SK-N-SH treated with all-trans-retinoic acid at 6 μM for 48 hours (cell line): ENCODE measurements at regions not wholly inside any gene's neighbourhood (a gene's known extent, or its start where the extent isn't known, plus 50 kb on each side); places are given as distances from the start of the nearest gene placed in this dataset.

Experiments used
- ARNTL ChIP-seq: fragments of 450-650 bp; formaldehyde crosslinking; IDR thresholded peaks from 2 replicates; pipeline ENCODE4 v1.5.0; 2020; ENCODE audit warnings: low read depth, mild to moderate bottlenecking, moderate library complexity, borderline replicate concordance
- BACH2 ChIP-seq: fragments of 250-450 bp; sonication (Bioruptor Pico); IDR thresholded peaks from 2 replicates; pipeline ENCODE4 v1.9.0; 2021; ENCODE audit warnings: mild to moderate bottlenecking, borderline replicate concordance
- ESRRG ChIP-seq: fragments of 250-450 bp; sonication (Bioruptor Pico); IDR thresholded peaks from 2 replicates; pipeline ENCODE4 v1.6.1; 2021; ENCODE audit warnings: mild to moderate bottlenecking
- ISL1 ChIP-seq: fragments of 250-450 bp; sonication (Bioruptor Pico); IDR thresholded peaks from 2 replicates; pipeline ENCODE4 v2.1.2; 2022; ENCODE audit warnings: mild to moderate bottlenecking, moderate library complexity
- PPARA ChIP-seq: fragments of 250-450 bp; sonication (Bioruptor Pico); IDR thresholded peaks from 2 replicates; pipeline ENCODE4 v1.5.0; 2020; ENCODE audit warnings: mild to moderate bottlenecking, borderline replicate concordance
- RARB ChIP-seq: fragments of 250-450 bp; sonication (Bioruptor Pico); IDR thresholded peaks from 2 replicates; pipeline ENCODE4 v1.8.0; 2021; ENCODE audit warnings: mild to moderate bottlenecking, moderate library complexity
- TCF4 ChIP-seq: fragments of 250-450 bp; sonication (Bioruptor Pico); IDR thresholded peaks from 2 replicates; pipeline ENCODE4 v1.8.0; 2021; ENCODE audit warnings: mild to moderate bottlenecking, moderate library complexity, borderline replicate concordance
- TOX ChIP-seq: fragments of 250-450 bp; sonication (Bioruptor Pico); IDR thresholded peaks from 2 replicates; pipeline ENCODE4 v1.8.0; 2021; ENCODE audit warnings: mild to moderate bottlenecking, moderate library complexity, borderline replicate concordance
- TSHZ2 ChIP-seq: fragments of 250-450 bp; sonication (Bioruptor Pico); IDR thresholded peaks from 2 replicates; pipeline ENCODE4 v1.5.0; 2020; ENCODE audit warnings: mild to moderate bottlenecking, moderate library complexity
- ZC3H10 ChIP-seq: fragments of 250-450 bp; sonication (Bioruptor Pico); IDR thresholded peaks from 2 replicates; pipeline ENCODE4 v1.5.1; 2021; ENCODE audit warnings: mild to moderate bottlenecking, moderate library complexity
- ZFP30 ChIP-seq: fragments of 450-650 bp; formaldehyde crosslinking; IDR thresholded peaks from 2 replicates; pipeline ENCODE4 v1.5.0; 2022; ENCODE audit warnings: mild to moderate bottlenecking, moderate library complexity
- TF ChIP-seq, protein P1 (sequence below): fragments of 250-450 bp; sonication (Bioruptor Pico); IDR thresholded peaks from 2 replicates; pipeline ENCODE4 v1.5.1; 2020; ENCODE audit warnings: low read depth, mild to moderate bottlenecking, moderate library complexity
- TF ChIP-seq, protein P2 (sequence below): fragments of 250-450 bp; sonication (Bioruptor Pico); IDR thresholded peaks from 2 replicates; pipeline ENCODE4 v1.8.0; 2020; ENCODE audit warnings: mild to moderate bottlenecking, moderate library complexity, borderline replicate concordance

GRCh38 chr3:35521196-35521595, 118.1 kb upstream of the ARPP21 start:
- TF ChIP-seq, protein P1, sequence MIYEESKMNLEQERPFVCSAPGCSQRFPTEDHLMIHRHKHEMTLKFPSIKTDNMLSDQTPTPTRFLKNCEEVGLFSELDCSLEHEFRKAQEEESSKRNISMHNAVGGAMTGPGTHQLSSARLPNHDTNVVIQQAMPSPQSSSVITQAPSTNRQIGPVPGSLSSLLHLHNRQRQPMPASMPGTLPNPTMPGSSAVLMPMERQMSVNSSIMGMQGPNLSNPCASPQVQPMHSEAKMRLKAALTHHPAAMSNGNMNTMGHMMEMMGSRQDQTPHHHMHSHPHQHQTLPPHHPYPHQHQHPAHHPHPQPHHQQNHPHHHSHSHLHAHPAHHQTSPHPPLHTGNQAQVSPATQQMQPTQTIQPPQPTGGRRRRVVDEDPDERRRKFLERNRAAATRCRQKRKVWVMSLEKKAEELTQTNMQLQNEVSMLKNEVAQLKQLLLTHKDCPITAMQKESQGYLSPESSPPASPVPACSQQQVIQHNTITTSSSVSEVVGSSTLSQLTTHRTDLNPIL (CRISPR knock-in tag), result no peak
- TF ChIP-seq ZC3H10 (CRISPR knock-in tag) (no peak), TOX (CRISPR knock-in tag) (no peak), TSHZ2 (CRISPR knock-in tag) (no peak), ESRRG (CRISPR knock-in tag) (no peak), TCF4 (CRISPR knock-in tag) (no peak), PPARA (no peak), ARNTL (no peak), ISL1 (CRISPR knock-in tag) (no peak), RARB (no peak), BACH2 (CRISPR knock-in tag) (no peak), ZFP30 (no peak)
- TF ChIP-seq, protein P2, sequence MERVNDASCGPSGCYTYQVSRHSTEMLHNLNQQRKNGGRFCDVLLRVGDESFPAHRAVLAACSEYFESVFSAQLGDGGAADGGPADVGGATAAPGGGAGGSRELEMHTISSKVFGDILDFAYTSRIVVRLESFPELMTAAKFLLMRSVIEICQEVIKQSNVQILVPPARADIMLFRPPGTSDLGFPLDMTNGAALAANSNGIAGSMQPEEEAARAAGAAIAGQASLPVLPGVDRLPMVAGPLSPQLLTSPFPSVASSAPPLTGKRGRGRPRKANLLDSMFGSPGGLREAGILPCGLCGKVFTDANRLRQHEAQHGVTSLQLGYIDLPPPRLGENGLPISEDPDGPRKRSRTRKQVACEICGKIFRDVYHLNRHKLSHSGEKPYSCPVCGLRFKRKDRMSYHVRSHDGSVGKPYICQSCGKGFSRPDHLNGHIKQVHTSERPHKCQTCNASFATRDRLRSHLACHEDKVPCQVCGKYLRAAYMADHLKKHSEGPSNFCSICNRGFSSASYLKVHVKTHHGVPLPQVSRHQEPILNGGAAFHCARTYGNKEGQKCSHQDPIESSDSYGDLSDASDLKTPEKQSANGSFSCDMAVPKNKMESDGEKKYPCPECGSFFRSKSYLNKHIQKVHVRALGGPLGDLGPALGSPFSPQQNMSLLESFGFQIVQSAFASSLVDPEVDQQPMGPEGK, result no peak
